Mucosa of rectum (tissue), 2 donors: ENCODE measurements at regions not wholly inside any gene's neighbourhood (a gene's known extent, or its start where the extent isn't known, plus 50 kb on each side); places are given as distances from the start of the nearest gene placed in this dataset.
"Not testable (repeated sequence)": the region's sequence is repeated elsewhere in the genome, so short reads cannot be mapped to it uniquely, and the experiment has no call there.

Experiments used
- H3K27ac ChIP-seq, 2 donors: one replicate each; pipeline ENCODE4 v1.7.0; 2013; ENCODE audit warnings: inconsistent platforms in 2 of 2, low read depth in 2 of 2, low read length in 2 of 2
- H3K27me3 ChIP-seq, 2 donors: one replicate each; pipeline ENCODE4 v1.7.0; 2013; ENCODE audit warnings: low read length in 2 of 2; ENCODE audit not compliant: control insufficient read depth in 2 of 2, insufficient read depth in 2 of 2
- H3K36me3 ChIP-seq, 2 donors: one replicate each; pipeline ENCODE4 v1.7.0; 2013; ENCODE audit warnings: low read length in 2 of 2; ENCODE audit not compliant: control insufficient read depth in 2 of 2, insufficient read depth in 2 of 2
- H3K4me1 ChIP-seq, 2 donors: one replicate each; pipeline ENCODE4 v1.7.0; 2013; ENCODE audit warnings: low read length in 2 of 2, mild to moderate bottlenecking in 1 of 2; ENCODE audit not compliant: control insufficient read depth in 2 of 2, insufficient read depth in 2 of 2
- H3K4me3 ChIP-seq, 2 donors: one replicate each; pipeline ENCODE4 v1.7.0; 2013; ENCODE audit warnings: low read length in 2 of 2
- H3K9ac ChIP-seq, 2 donors: one replicate each; pipeline ENCODE4 v1.7.0; 2013; ENCODE audit warnings: low read length in 2 of 2, low read depth in 1 of 2, mild to moderate bottlenecking in 1 of 2
- H3K9me3 ChIP-seq, 2 donors: one replicate each; pipeline ENCODE4 v1.7.0; 2013; ENCODE audit warnings: low read length in 2 of 2; ENCODE audit not compliant: control insufficient read depth in 2 of 2
- donor health status: healthy.
- donor health status: Normal muscosa, but diverticular disease.

GRCh38 chr3:153552887-153553604 is 391.0 kb downstream of the RAP2B start:
- Histone ChIP-seq H3K9me3 (no peaks in the 10 kb centered on the region), H3K27ac (no peak overlapping the region), H3K4me1 (no peaks in the 10 kb centered on the region), H3K36me3 (no peaks in the 10 kb centered on the region), H3K27me3 (no peaks in the 10 kb centered on the region), H3K9ac (no peak overlapping the region), H3K4me3 (no peak overlapping the region)

- Histone ChIP-seq H3K27me3 (no peaks in the 10 kb centered on the region), H3K27ac (no peak overlapping the region), H3K9me3 (no peaks in the 10 kb centered on the region), H3K36me3 (no peaks in the 10 kb centered on the region), H3K9ac (no peak overlapping the region), H3K4me1 (no peaks in the 10 kb centered on the region), H3K4me3 (no peak overlapping the region)
Observed at GRCh38 chr3:153553605-153553945, 391.5 kb downstream of the RAP2B start.

DNA sequence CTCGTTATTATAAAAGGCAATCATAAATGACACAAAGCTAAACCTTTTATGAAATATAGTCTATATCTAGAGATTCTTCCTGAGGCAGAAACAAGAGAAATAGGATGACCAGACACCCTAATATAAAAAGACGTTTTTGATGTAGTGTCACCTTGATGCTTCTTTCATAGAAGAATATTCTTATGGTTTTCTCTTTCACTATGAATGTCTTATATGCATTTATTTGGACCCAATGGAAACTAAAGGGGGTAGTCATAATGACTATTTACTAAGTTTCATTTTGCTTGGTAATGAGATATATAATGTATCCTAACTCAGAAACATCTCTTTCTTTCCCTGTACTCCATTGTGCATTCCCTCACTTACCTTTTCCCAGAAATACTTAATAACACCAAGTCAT is 393.9 kb downstream of the RAP2B start:
- no peaks in the 10 kb centered on the region for H3K4me1 ChIP-seq
- no peaks in the 10 kb centered on the region for H3K9me3 ChIP-seq
- H3K27me3 ChIP-seq: no peaks in the 10 kb centered on the region
- H3K4me3 ChIP-seq: no peak overlapping the region
- H3K36me3 ChIP-seq: no peaks in the 10 kb centered on the region
- H3K27ac ChIP-seq: no peak overlapping the region
- H3K9ac ChIP-seq: no peak overlapping the region

GRCh38 chr3:153559366-153559765 is 397.3 kb downstream of the RAP2B start:
- H3K4me3 ChIP-seq, H3K36me3 ChIP-seq, H3K27me3 ChIP-seq, H3K9me3 ChIP-seq, H3K27ac ChIP-seq, H3K4me1 ChIP-seq, H3K9ac ChIP-seq: not testable (repeated sequence)

GRCh38 chr3:153567011-153567410 is 405.0 kb downstream of the RAP2B start:
- no peak overlapping the region for H3K4me3 ChIP-seq
- H3K4me1 ChIP-seq: no peaks in the 10 kb centered on the region
- no peaks in the 10 kb centered on the region for H3K27me3 ChIP-seq
- H3K9me3 ChIP-seq: peaks cover 2% of the 10 kb centered on the region in 2 donors
- no peaks in the 10 kb centered on the region for H3K36me3 ChIP-seq
- no peak overlapping the region for H3K27ac ChIP-seq
- H3K9ac ChIP-seq: no peak overlapping the region

DNA sequence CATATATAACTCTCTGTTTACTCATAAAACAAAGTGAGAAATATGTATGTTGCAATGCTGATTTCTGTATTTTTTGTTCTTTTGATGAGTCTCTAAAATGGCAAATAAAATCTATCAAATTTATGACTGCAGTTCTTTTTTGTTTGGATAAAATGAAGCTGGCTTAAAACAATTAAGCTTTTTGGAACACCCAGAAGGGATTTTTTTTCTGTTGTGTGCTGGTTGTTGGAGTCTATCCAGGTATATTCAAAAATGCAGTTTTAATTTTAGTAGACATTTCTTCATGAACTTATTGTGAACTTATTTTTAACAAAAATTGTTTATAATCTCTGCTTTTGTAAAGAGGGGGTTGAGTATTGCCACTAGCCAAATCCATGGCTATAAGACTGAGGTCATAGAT is 405.5 kb downstream of the RAP2B start:
- Histone ChIP-seq H3K9ac (no peak overlapping the region), H3K4me1 (no peaks in the 10 kb centered on the region), H3K36me3 (no peaks in the 10 kb centered on the region), H3K27ac (no peak overlapping the region), H3K9me3 (peaks cover 2% of the 10 kb centered on the region in 2 donors), H3K4me3 (no peak overlapping the region), H3K27me3 (no peaks in the 10 kb centered on the region)

- H3K4me3 ChIP-seq, H3K36me3 ChIP-seq, H3K27me3 ChIP-seq, H3K9ac ChIP-seq, H3K4me1 ChIP-seq, H3K9me3 ChIP-seq, H3K27ac ChIP-seq: not testable (repeated sequence)
Observed at GRCh38 chr3:153570481-153570880, 408.5 kb downstream of the RAP2B start.

DNA sequence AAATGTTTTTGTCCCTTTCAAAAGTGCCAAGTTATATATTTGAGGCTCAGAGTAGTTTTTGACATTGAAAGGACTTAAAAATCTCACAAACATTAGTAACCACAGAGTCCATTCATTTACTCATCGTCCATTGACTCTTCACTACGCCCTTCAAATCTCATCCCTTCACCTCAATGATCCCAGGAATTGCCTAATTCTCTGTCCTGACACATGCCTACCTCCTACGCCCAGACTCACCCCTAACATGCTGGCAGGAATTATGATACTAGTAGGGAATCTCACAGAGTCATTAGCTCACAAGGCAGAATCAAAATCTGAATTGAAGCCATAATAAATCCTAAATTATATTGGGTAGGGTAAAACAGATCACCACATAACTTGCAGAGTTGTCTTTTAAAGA is 410.1 kb downstream of the RAP2B start:
- Histone ChIP-seq H3K4me1 (no peaks in the 10 kb centered on the region), H3K27me3 (no peaks in the 10 kb centered on the region), H3K4me3 (no peak overlapping the region), H3K9me3 (no peaks in the 10 kb centered on the region), H3K9ac (no peak overlapping the region), H3K27ac (no peak overlapping the region), H3K36me3 (no peaks in the 10 kb centered on the region)

DNA sequence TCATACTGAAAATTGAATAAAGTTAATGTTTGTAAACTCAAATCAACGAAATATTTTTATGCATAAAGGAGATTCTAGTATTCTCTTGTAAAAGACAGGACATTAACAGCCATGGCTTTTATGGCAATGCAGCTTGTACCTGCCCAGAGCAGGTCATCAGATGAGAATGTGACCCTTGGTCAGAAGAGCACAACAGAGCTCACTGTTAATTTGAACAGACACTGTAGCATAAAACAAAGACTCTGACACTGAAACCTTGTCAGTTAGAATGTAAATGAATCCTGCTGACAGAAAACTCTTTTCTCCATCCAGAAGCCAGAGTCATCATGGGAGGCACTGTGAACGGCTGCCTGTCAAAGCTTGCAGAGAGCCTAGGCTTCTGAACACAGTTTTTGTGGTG is 410.6 kb downstream of the RAP2B start:
- H3K4me1 ChIP-seq: no peaks in the 10 kb centered on the region

DNA sequence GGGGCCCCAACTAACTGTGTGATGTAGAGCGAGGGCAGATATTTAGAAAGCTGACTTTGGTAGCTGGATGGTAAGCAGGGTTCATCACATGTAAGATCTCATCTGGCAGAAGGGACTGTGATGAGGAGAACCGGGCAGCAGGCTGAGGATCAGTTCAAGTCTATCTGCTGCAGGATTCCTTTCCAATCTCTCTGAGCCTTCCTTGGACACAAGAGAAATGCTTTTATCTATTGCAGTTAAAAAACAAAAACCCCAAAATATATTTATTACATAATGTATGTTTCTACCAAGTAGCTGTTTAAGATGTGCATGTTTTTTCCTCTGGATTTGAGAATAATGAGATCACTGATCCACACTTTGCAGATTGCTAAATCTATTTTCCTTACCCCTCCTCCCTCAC is 411.5 kb downstream of the RAP2B start:
- no peak overlapping the region for H3K9ac ChIP-seq
- H3K9me3 ChIP-seq: no peaks in the 10 kb centered on the region
- no peak overlapping the region for H3K4me3 ChIP-seq
- H3K27me3 ChIP-seq: no peaks in the 10 kb centered on the region
- H3K36me3 ChIP-seq: no peaks in the 10 kb centered on the region
- no peaks in the 10 kb centered on the region for H3K4me1 ChIP-seq
- no peak overlapping the region for H3K27ac ChIP-seq

More for the DNA sequence above, 410.6 kb downstream of the RAP2B start:
- Histone ChIP-seq H3K27ac (no peak overlapping the region), H3K36me3 (no peaks in the 10 kb centered on the region), H3K27me3 (no peaks in the 10 kb centered on the region), H3K9me3 (no peaks in the 10 kb centered on the region), H3K4me3 (no peak overlapping the region), H3K9ac (no peak overlapping the region)

GRCh38 chr3:153574445-153574844 is 412.4 kb downstream of the RAP2B start:
- H3K9me3 ChIP-seq: no peaks in the 10 kb centered on the region
- no peak overlapping the region for H3K4me3 ChIP-seq
- no peaks in the 10 kb centered on the region for H3K4me1 ChIP-seq
- H3K36me3 ChIP-seq: no peaks in the 10 kb centered on the region
- H3K27ac ChIP-seq: no peak overlapping the region
- no peaks in the 10 kb centered on the region for H3K27me3 ChIP-seq
- no peak overlapping the region for H3K9ac ChIP-seq
